ENCODE measurements at regions not wholly inside any gene's neighbourhood (a gene's known extent, or its start where the extent isn't known, plus 50 kb on each side); places are given as distances from the start of the nearest gene placed in this dataset.
A peak's percentile ranks its signal among the peaks of the same experiment; 100 is the strongest.

DNA sequence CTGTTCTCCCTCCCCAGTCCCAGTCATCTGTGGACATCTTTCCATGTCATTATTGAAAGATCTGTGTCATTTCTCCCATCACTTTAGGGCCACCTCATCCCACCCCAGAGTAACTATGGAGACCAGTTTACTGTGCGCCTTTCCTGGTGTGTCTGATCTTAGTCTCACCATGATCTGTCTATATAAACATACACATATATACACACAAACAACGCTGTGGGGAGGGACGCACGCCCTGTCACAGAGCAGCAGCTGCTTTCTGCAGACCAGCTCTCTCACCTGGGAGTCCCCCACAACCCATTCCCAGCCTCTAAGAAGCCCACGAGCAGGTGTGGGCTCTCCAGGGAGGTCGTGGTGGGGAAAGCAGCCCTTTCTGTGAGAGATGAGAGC, 68.1 kb upstream of the TOX2 start:
- no peak overlapping the region for H3K4me3 ChIP-seq
- H3K36me3 ChIP-seq (ENCODE audit: insufficient read depth in 1 of 2, low read depth in 1 of 2), result no peaks in the 10 kb centered on the region
- peaks cover 0 to 4% (median 0%) of the 10 kb centered on the region in 3 donors for H3K27me3 ChIP-seq (ENCODE audit: insufficient read depth in 3 of 3, low read length in 2 of 3)
- no peak overlapping the region for H3K27ac ChIP-seq
- intact Hi-C loops (cut with DNase I), result no loop called here
- ATAC-seq (no peak), DNase-seq (no peak)
- 66 to 76% (median 67%) methylated on average over 6 of the region's 6 CpGs for WGBS, 3 donors
- no peaks in the 10 kb centered on the region for H3K4me1 ChIP-seq
- TF ChIP-seq, protein P1, sequence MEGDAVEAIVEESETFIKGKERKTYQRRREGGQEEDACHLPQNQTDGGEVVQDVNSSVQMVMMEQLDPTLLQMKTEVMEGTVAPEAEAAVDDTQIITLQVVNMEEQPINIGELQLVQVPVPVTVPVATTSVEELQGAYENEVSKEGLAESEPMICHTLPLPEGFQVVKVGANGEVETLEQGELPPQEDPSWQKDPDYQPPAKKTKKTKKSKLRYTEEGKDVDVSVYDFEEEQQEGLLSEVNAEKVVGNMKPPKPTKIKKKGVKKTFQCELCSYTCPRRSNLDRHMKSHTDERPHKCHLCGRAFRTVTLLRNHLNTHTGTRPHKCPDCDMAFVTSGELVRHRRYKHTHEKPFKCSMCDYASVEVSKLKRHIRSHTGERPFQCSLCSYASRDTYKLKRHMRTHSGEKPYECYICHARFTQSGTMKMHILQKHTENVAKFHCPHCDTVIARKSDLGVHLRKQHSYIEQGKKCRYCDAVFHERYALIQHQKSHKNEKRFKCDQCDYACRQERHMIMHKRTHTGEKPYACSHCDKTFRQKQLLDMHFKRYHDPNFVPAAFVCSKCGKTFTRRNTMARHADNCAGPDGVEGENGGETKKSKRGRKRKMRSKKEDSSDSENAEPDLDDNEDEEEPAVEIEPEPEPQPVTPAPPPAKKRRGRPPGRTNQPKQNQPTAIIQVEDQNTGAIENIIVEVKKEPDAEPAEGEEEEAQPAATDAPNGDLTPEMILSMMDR (IDR thresholded peaks at IDR 0.05), result no peak
- H3K9me3 ChIP-seq, result no peaks in the 10 kb centered on the region

GRCh38 chr20:43844778-43845614, 69.7 kb upstream of the TOX2 start:
- Histone ChIP-seq H3K36me3 (ENCODE audit: insufficient read depth in 1 of 2, low read depth in 1 of 2) (no peaks in the 10 kb centered on the region), H3K4me3 (no peak overlapping the region), H3K27ac (no peak overlapping the region), H3K9me3 (no peaks in the 10 kb centered on the region), H3K27me3 (ENCODE audit: insufficient read depth in 3 of 3, low read length in 2 of 3) (peaks cover 0 to 4% (median 0%) of the 10 kb centered on the region in 3 donors), H3K4me1 (no peaks in the 10 kb centered on the region)
- intact Hi-C loops (cut with DNase I), result loop anchor here in 1 of 2 donors (5.0 kb wide), 1 partner anchor 283 kb away; no protein-coding TSS in a partner anchor
- TF ChIP-seq, protein P1 (IDR thresholded peaks at IDR 0.05), result peak; percentile 12
- ATAC-seq (peak in 2 of 4 donors; percentile 41 to 54), DNase-seq (peak in 1 of 2 donors; percentile 23)
- 24 to 32% (median 28%) methylated on average over 6 of the region's 6 CpGs for WGBS, 3 donors

GRCh38 chr20:43843965-43844660, 70.5 kb upstream of the TOX2 start:
- DNase-seq, result no peak
- Histone ChIP-seq H3K36me3 (ENCODE audit: insufficient read depth in 1 of 2, low read depth in 1 of 2) (no peaks in the 10 kb centered on the region), H3K27me3 (ENCODE audit: insufficient read depth in 3 of 3, low read length in 2 of 3) (peaks cover 0 to 4% (median 0%) of the 10 kb centered on the region in 3 donors), H3K9me3 (no peaks in the 10 kb centered on the region), H3K27ac (no peak overlapping the region), H3K4me3 (no peak overlapping the region), H3K4me1 (no peaks in the 10 kb centered on the region)
- intact Hi-C loops (cut with DNase I), result loop anchor here in 1 of 2 donors (5.0 kb wide), 1 partner anchor 282 kb away; no protein-coding TSS in a partner anchor
- TF ChIP-seq, protein P1 (IDR thresholded peaks at IDR 0.05), result no peak
- WGBS, 3 donors, result 79 to 83% (median 82%) methylated on average over 6 of the region's 6 CpGs
- ATAC-seq, result no peak

- no peak for DNase-seq
Measured at GRCh38 chr20:43843096-43843964, 71.3 kb upstream of the TOX2 start.

More at GRCh38 chr20:43843096-43843964, 71.3 kb upstream of the TOX2 start:
- intact Hi-C loops (cut with DNase I), result loop anchor here in 1 of 2 donors (5.0 kb wide), 1 partner anchor 281 kb away; no protein-coding TSS in a partner anchor
- no peaks in the 10 kb centered on the region for H3K9me3 ChIP-seq
- no peak overlapping the region for H3K27ac ChIP-seq
- TF ChIP-seq, protein P1 (IDR thresholded peaks at IDR 0.05), result no peak
- 66 to 77% (median 71%) methylated on average over 10 of the region's 10 CpGs for WGBS, 3 donors
- H3K36me3 ChIP-seq (ENCODE audit: insufficient read depth in 1 of 2, low read depth in 1 of 2), result no peaks in the 10 kb centered on the region
- H3K27me3 ChIP-seq (ENCODE audit: insufficient read depth in 3 of 3, low read length in 2 of 3), result peaks cover 0 to 4% (median 0%) of the 10 kb centered on the region in 3 donors
- H3K4me3 ChIP-seq, result no peak overlapping the region
- no peak for ATAC-seq
- H3K4me1 ChIP-seq, result no peaks in the 10 kb centered on the region
